ENCODE measurements at regions not wholly inside any gene's neighbourhood (a gene's known extent, or its start where the extent isn't known, plus 50 kb on each side); places are given as distances from the start of the nearest gene placed in this dataset.

GRCh38 chr20:21788082-21788481, 82.6 kb downstream of the PAX1 start:
- intact Hi-C loops (cut with micrococcal nuclease) = no loop called here

- intact Hi-C loops (cut with micrococcal nuclease) = no loop called here
Observed at GRCh38 chr20:21781446-21782075, 76.1 kb downstream of the PAX1 start.

- intact Hi-C loops (cut with micrococcal nuclease) = no loop called here
Observed at GRCh38 chr20:21780528-21780927, 75.1 kb downstream of the PAX1 start.
